Stimulated activated naive CD8-positive, alpha-beta T cell treated with anti-CD3 and anti-CD28 coated beads, Interleukin-15, amount 100 ng/mL, for 72 hours (primary cell): ENCODE measurements at regions not wholly inside any gene's neighbourhood (a gene's known extent, or its start where the extent isn't known, plus 50 kb on each side); places are given as distances from the start of the nearest gene placed in this dataset.

Experiments used
- ATAC-seq: fragments of 150-1000 bp; cut with Tn5 transposase; 2 replicates; pipeline ENCODE4 v1.10.0; 2021; ENCODE audit warnings: mild to moderate bottlenecking, moderate library complexity
- DNase-seq, 2 donors: peaks; one replicate each; pipeline ENCODE4 v3.0.0; 2021 to 2022
- H3K27ac Mint-ChIP-seq, 2 donors: one replicate each; pipeline ENCODE4 v1.8.0; 2022; ENCODE audit warnings: mild to moderate bottlenecking in 2 of 2, mixed read lengths in 2 of 2, moderate library complexity in 2 of 2
- H3K27me3 Mint-ChIP-seq: one replicate; pipeline ENCODE4 v1.8.0; 2022; ENCODE audit warnings: mixed read lengths
- H3K4me1 Mint-ChIP-seq: one replicate; pipeline ENCODE4 v1.8.0; 2022; ENCODE audit warnings: mild to moderate bottlenecking, mixed read lengths
- H3K4me3 Mint-ChIP-seq, 2 donors: one replicate each; pipeline ENCODE4 v1.8.0; 2022; ENCODE audit warnings: mild to moderate bottlenecking in 2 of 2, mixed read lengths in 2 of 2, moderate library complexity in 1 of 2
- H3K9me3 Mint-ChIP-seq, 2 donors: one replicate each; pipeline ENCODE4 v1.8.0; 2022; ENCODE audit warnings: mixed read lengths in 2 of 2

- no peaks in the 10 kb centered on the region for H3K27me3 Mint-ChIP-seq
- peaks cover 0 to 13% of the 10 kb centered on the region in 2 donors for H3K9me3 Mint-ChIP-seq
- peaks cover 26% of the 10 kb centered on the region for H3K4me1 Mint-ChIP-seq
- H3K4me3 Mint-ChIP-seq, result peak overlapping the region; percentile 61 to 78
- no peak overlapping the region for H3K27ac Mint-ChIP-seq
- DNase-seq, result peak in 1 of 2 donors; percentile 7
- peak; percentile 64 for ATAC-seq
Measured at GRCh38 chr13:22040810-22041364, 370.0 kb downstream of the FGF9 start.

GRCh38 chr13:22041741-22042140, 370.9 kb downstream of the FGF9 start:
- Mint-ChIP-seq H3K27ac (peak overlapping the region in 1 of 2 donors; percentile 45), H3K4me3 (peak overlapping the region; percentile 61 to 69), H3K4me1 (peaks cover 27% of the 10 kb centered on the region), H3K9me3 (peaks cover 0 to 13% of the 10 kb centered on the region in 2 donors), H3K27me3 (no peaks in the 10 kb centered on the region)
- DNase-seq, result no peak
- no peak for ATAC-seq

DNA sequence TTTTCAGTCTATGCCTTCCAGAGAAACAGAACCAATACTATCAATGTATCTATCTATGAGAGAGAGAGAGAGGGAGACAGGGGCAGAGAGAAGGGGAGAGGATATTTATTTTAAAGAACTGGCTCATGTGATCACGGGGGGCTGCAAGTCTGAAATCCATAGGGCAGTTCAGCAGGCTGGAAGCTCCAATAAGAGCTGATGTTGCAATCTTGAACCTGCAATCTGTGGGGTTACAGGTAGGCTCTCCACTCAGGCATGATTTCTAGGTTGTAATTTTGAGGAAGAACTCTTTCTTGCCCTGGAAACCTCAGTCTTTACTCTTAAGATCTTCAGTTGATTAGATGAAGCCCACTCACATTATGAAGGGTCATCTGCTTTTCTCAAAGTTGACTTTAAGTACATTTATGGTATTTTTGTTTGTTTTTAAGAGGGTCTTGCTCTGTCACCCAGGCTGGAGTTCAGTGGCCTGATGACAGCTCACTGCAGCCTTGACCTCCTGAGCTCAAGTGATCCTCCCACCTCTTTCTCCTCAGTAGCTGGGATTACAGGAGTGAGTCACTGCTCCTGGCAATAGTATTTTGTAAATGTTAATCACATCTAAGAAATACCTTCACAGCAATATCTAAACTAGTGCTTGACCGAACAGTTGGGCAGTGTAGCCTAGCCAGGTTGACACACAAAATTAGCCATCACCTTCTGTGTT, 376.4 kb downstream of the FGF9 start:
- H3K9me3 Mint-ChIP-seq, result peaks cover 0 to 5% of the 10 kb centered on the region in 2 donors
- DNase-seq (no peak), ATAC-seq (no peak)
- peak overlapping the region in 1 of 2 donors; percentile 0 for H3K27ac Mint-ChIP-seq
- peaks cover 48% of the 10 kb centered on the region for H3K4me1 Mint-ChIP-seq
- no peak overlapping the region for H3K4me3 Mint-ChIP-seq
- no peaks in the 10 kb centered on the region for H3K27me3 Mint-ChIP-seq

GRCh38 chr13:22047785-22048104, 376.9 kb downstream of the FGF9 start:
- Mint-ChIP-seq H3K4me1 (peaks cover 48% of the 10 kb centered on the region), H3K4me3 (no peak overlapping the region), H3K9me3 (peaks cover 0 to 5% of the 10 kb centered on the region in 2 donors), H3K27me3 (no peaks in the 10 kb centered on the region), H3K27ac (no peak overlapping the region)
- no peak for ATAC-seq
- no peak for DNase-seq

DNA sequence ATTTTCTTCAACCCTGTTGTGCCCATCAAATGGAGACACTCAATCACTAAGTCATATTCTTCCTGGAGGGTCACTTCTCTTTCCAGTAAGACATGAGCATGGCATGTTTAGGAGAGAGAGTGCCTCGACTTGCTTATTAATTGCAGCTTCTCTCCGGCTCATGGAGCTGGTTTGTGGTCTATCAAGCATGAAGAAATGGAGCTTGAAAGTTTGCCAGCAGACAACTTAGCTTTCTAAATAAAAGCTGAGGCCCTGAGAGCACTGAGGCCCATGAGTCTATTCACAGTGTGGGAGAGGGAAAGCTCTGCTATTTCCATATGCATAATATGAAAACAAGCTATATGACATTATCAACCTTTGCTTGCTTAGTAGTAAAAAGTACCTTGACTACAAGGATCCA, 378.5 kb downstream of the FGF9 start:
- ATAC-seq, result no peak
- H3K4me1 Mint-ChIP-seq, result peaks cover 40% of the 10 kb centered on the region
- no peaks in the 10 kb centered on the region for H3K27me3 Mint-ChIP-seq
- H3K9me3 Mint-ChIP-seq, result peaks cover 0 to 5% of the 10 kb centered on the region in 2 donors
- no peak overlapping the region for H3K27ac Mint-ChIP-seq
- H3K4me3 Mint-ChIP-seq, result no peak overlapping the region
- no peak for DNase-seq

DNA sequence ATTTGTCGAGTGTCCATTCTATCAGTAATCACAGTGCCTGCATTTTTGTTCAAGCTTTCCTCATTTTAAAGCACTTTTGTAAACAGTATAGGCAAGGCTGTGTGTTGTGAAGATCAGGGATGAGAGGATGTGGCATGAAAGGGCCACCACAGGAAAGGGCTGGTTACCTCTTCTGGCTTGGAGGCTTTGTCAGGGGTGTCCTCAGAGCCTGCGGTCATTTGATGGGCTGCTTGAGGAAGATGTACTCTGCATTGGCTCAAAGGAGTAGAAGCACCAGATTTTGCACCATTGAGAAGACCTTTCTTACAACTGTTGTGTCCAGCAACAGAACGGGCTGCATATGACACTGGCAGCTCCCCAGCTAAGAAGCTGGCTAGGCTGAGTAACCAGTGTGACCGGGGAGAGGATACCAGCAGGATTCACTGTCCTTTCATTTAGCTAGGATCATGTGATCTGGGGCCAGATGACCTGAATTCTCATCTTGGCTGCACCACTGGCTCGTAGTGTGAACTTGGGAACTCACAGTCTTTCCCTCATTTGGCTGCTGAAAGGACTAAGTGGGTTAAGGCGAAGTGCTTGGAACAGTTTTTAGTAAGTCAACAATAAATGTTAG, 380.2 kb downstream of the FGF9 start:
- Mint-ChIP-seq H3K9me3 (peaks cover 0 to 11% of the 10 kb centered on the region in 2 donors), H3K4me3 (no peak overlapping the region), H3K4me1 (peaks cover 30% of the 10 kb centered on the region), H3K27ac (no peak overlapping the region), H3K27me3 (no peaks in the 10 kb centered on the region)
- DNase-seq, result no peak
- peak; percentile 54 for ATAC-seq

DNA sequence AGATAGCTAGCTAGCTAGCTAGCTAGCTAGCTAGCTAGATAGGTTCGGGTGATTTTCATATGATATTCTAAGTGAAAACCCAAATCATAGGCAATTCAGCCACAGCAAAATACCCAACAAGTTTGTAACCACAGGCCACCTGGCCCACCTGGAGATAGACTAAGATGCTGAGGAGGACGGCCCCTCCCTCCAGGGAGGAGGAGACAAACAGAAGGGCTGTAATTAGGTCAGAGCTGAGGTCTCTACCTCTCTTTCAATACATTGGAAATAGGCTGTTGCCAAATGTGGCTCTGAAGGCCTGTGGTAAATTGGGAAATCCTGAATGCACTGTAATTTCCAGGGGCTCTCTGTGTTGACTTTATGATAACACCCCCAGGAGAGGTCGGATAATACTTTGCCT, 382.2 kb downstream of the FGF9 start:
- H3K4me3 Mint-ChIP-seq, result no peak overlapping the region
- ATAC-seq (no peak), DNase-seq (no peak)
- no peak overlapping the region for H3K27ac Mint-ChIP-seq
- no peaks in the 10 kb centered on the region for H3K27me3 Mint-ChIP-seq
- peaks cover 0 to 11% of the 10 kb centered on the region in 2 donors for H3K9me3 Mint-ChIP-seq
- H3K4me1 Mint-ChIP-seq, result peaks cover 23% of the 10 kb centered on the region

DNA sequence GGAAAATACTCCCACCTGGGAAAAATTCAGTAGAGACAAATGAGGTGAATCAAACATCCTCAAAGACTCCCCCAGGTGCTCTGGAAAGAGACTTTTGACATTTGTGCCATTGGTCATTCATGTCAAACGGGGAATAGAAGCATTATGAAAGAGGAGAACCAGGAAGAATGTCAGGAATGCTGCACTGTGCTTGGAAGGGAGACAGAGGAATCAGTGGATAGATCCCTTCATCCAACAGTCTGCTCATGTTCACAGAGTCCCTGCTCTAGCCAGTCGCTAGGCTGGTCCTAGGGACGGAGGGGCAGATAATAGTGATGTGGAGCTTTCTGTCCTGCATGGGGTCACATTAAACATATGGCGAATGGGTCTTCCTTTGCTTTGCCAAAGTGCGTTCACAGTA, 384.4 kb downstream of the FGF9 start:
- ATAC-seq (no peak), DNase-seq (no peak)
- Mint-ChIP-seq H3K9me3 (peaks cover 0 to 17% of the 10 kb centered on the region in 2 donors), H3K4me1 (peaks cover 28% of the 10 kb centered on the region), H3K27me3 (no peaks in the 10 kb centered on the region), H3K27ac (no peak overlapping the region), H3K4me3 (no peak overlapping the region)

GRCh38 chr13:22060187-22060586, 389.3 kb downstream of the FGF9 start:
- no peak for ATAC-seq
- H3K27me3 Mint-ChIP-seq, result no peaks in the 10 kb centered on the region
- peak overlapping the region; percentile 11 to 82 for H3K4me3 Mint-ChIP-seq
- peaks cover 64% of the 10 kb centered on the region for H3K4me1 Mint-ChIP-seq
- H3K27ac Mint-ChIP-seq, result peak overlapping the region; percentile 91 to 97
- no peak for DNase-seq
- H3K9me3 Mint-ChIP-seq, result peaks cover 0 to 15% of the 10 kb centered on the region in 2 donors

GRCh38 chr13:22061371-22061805, 390.5 kb downstream of the FGF9 start:
- peak; percentile 64 to 67 for DNase-seq
- H3K9me3 Mint-ChIP-seq, result peaks cover 0 to 6% of the 10 kb centered on the region in 2 donors
- peak; percentile 90 for ATAC-seq
- peak overlapping the region; percentile 72 to 82 for H3K4me3 Mint-ChIP-seq
- H3K27me3 Mint-ChIP-seq, result no peaks in the 10 kb centered on the region
- H3K4me1 Mint-ChIP-seq, result peaks cover 75% of the 10 kb centered on the region
- peak overlapping the region; percentile 91 to 97 for H3K27ac Mint-ChIP-seq

GRCh38 chr13:22061806-22062391, 391.0 kb downstream of the FGF9 start:
- DNase-seq (peak; percentile 30 to 32), ATAC-seq (peak; percentile 59)
- peak overlapping the region; percentile 91 to 97 for H3K27ac Mint-ChIP-seq
- peaks cover 0 to 6% of the 10 kb centered on the region in 2 donors for H3K9me3 Mint-ChIP-seq
- H3K4me1 Mint-ChIP-seq, result peaks cover 78% of the 10 kb centered on the region
- H3K27me3 Mint-ChIP-seq, result no peaks in the 10 kb centered on the region
- H3K4me3 Mint-ChIP-seq, result peak overlapping the region; percentile 72 to 82

- peak overlapping the region; percentile 56 to 91 for H3K27ac Mint-ChIP-seq
- peaks cover 0 to 6% of the 10 kb centered on the region in 2 donors for H3K9me3 Mint-ChIP-seq
- ATAC-seq, result peak; percentile 53
- peaks cover 86% of the 10 kb centered on the region for H3K4me1 Mint-ChIP-seq
- peak overlapping the region; percentile 72 to 82 for H3K4me3 Mint-ChIP-seq
- DNase-seq, result no peak
- no peaks in the 10 kb centered on the region for H3K27me3 Mint-ChIP-seq
Measured at GRCh38 chr13:22062478-22063205, 391.8 kb downstream of the FGF9 start.

DNA sequence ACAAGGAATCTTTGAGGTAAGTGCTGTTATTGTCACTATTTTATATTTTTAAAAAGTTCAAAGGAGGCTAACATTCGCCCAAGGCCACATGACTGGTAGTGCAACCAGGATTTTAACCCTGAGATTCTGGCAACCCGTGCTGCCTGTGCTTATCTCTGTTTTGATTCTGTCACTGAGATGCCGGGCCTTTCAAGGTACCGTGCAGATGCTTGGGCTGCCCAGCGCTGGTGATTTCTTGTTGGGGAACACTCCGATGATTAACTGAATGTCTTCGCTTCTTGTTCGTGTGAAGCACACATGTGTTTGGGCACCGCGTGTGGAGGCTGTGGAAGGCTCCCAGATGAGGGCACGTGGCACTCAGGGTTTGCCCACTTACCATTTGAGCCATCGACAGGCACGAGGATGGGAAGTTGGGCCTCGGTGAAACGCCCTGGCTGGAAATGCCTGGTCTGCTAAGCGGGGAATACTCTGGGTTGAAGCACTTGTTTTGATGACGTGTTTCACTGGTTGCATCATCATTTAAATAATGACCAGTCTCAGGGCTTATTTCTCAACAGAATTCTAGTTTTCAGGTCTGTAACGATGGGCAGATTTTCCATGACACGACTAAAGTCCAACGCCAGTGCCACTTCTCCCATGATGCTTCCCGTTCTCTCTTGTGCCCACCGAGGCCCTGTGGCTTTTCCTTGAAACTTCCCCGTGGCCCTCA, 392.7 kb downstream of the FGF9 start:
- Mint-ChIP-seq H3K9me3 (peaks cover 0 to 2% of the 10 kb centered on the region in 2 donors), H3K4me3 (peak overlapping the region; percentile 48 to 66), H3K27me3 (no peaks in the 10 kb centered on the region), H3K27ac (peak overlapping the region; percentile 44 to 76), H3K4me1 (peaks cover 90% of the 10 kb centered on the region)
- ATAC-seq (no peak), DNase-seq (no peak)

- Mint-ChIP-seq H3K27me3 (no peaks in the 10 kb centered on the region), H3K9me3 (no peaks in the 10 kb centered on the region), H3K27ac (peak overlapping the region in 1 of 2 donors; percentile 33), H3K4me1 (peaks cover 76% of the 10 kb centered on the region), H3K4me3 (peak overlapping the region; percentile 45 to 67)
- DNase-seq (no peak), ATAC-seq (no peak)
Measured at GRCh38 chr13:22064854-22065620, 394.2 kb downstream of the FGF9 start.
